Right hindlimb (tissue), 1 donor: ENCODE measurements at regions not wholly inside any gene's neighbourhood (a gene's known extent, or its start where the extent isn't known, plus 50 kb on each side); places are given as distances from the start of the nearest gene placed in this dataset.

ENCODE experiments used
- DNase-seq: peaks from one replicate; pipeline ENCODE4 v3.0.0-alpha.2; 2018

DNA sequence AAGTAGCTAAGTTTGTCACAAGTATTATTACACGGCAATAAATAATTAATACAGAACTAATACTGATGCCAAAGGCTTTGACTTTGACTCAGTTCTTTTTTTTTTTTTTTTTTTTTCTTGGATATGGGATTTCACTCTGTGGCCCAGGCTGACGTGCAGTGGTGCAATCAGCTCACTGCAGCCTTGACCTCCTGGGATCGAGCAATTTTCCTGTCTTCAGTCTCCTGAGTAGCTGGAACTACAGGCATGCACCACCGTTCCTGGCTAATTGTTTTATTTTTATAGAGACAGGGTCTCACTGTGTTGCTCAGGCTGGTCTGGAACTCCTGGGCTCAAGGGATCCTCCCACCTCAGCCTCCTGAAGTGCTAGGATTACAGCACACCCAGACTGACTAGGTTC is 284.5 kb downstream of the SS18 start:
- DNase-seq = no peak

DNA sequence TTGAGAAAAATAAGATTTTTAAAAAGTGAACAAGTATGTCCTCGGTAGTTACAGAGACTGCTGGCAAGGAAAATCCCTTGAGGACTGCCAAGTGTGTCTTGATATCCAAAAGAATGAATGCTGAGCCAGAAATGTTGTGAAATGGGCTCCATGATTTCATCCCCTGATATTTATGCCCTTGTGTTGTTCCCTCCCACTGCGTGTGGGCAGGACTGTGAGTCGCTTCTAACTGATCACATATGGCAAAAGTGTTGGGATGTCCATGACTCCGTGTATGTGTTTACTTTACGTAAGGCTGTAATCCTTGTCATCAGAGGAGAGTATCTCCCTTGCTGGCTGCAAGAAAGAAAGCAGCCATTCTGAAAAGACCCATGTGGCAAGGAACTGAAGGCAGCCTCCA is 285.1 kb downstream of the SS18 start:
- no peak for DNase-seq

DNA sequence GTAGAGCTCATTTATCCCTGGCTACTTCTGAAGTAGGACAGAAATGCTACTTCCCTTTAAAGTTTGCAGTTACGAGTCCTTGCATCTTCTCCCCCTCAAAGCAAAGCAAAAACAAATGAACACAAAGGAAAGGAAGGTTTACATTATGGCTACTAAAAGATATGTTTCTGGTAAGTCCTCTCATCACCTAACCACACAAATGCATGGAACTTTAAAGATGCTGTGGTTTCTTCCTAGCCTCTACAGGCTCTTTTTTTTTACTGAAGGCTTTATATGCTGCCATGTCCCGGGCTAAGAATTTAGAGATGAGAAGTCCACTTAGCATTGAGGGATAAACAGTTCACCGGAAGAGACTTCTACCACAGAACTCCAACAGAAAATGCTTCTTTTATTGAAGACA is 291.2 kb downstream of the SS18 start:
- no peak for DNase-seq

DNA sequence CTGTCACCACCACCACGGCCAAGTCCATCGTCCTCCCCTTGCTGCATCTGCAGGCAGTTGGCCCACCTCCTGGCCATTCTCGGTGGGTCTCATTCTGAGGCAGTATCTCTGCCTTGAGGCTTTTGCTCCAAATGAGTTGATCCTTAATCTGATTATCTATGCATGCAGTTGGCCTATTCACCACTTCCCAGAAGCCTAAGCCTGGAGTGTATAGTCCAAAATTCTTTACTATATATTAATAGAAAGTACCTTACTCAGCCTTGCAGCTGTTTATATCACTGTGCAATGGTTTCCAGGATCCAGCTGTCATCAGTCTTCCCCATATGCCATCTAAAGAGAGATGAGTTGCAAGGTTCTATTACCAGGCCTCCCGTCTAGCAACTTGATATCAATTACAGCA is 292.4 kb downstream of the SS18 start:
- peak; percentile 31 for DNase-seq

DNA sequence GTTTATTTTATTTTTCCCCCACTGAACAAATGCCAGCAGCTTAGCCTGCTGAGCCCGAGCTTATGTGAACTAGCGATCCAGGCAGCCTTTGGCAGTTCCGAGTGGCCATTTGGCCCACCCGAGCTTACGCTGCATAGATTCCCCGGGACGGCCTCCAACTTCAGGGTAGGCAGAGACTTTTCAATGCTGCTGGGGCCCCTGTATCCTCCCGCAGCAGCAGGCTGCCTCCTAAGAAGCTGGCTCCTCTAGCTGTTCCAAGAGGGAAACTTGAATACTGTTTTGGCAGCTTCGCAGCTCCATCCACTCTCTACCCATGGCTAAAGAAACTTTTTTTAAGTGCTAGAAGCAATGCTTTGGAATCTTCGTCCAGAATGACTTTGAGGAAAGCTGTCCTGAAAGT is 295.2 kb downstream of the SS18 start:
- DNase-seq = peak; percentile 67

DNA sequence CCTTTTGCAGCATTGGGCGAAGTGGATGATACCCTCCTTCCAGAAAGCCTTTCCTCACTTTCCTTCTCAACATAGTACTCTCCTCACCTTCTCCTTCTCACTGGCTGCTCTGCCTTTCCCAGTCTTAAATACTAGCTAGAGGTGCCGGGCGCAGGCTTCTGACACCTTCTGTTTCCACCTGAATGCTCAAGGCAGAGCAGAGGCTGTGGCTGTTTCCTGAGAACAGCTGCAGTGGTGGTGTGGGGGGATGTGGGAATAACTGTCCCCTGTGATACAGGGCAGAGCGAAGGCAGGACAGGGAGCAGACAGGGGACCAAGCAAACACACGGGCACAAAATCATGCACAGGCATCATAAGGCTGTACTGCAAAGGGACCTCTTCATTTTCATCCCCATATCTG is 303.1 kb downstream of the SS18 start:
- DNase-seq = no peak

DNA sequence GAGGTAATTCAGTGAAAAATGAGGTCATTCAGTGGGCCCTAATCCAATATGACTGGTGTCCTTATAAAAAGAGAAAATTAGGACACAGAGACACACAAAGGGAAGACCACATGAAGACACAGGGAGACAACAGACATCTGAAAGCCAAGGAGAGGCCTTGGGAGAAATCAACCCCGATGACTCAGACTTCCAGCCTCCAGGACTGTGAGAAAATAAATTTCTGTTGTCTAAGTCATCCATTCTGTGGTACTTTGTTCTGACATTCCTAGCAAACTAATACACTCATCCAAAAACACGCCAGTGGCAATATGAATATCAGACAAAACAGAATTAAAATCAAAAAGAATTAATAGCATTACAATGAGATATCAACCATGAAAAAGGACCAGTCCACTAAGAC is 303.7 kb downstream of the SS18 start:
- no peak for DNase-seq

DNA sequence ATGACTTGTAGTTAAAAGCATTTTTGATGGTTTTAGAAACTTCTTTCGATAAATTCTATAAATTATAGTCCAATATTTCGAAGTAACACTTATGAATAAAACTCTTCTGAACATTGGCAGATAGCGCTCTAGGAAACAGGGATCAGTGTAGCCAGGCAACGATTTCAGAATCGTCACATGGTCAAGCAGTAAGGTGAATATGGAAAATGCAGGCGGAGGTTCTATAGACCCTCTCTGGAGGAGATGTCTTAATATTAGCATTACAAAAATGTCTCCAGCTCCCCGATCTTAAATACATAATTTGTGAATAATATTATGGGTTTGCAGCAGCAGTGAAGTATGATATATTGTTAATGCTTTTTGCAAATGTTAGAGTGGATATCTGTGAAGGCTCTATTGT is 310.3 kb downstream of the SS18 start:
- DNase-seq = no peak

DNA sequence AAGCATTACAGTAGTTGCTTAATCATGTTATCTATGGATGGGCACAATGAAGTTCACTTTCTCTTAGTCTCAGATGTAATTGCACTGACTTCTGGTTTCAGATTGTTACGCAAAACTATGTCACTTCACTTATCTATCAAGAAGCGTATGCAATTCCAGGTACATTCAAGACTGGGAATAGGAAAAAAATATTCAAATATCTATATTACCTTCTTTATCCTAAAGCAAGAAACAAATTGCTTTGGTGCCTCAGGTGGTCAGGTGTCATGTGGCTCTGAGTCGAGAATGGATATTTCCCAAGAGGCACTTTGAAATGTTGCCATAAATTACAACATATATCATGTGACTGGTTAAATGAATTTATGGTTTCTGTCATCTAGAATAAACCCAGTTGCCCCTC is 318.6 kb downstream of the SS18 start:
- DNase-seq = no peak

DNA sequence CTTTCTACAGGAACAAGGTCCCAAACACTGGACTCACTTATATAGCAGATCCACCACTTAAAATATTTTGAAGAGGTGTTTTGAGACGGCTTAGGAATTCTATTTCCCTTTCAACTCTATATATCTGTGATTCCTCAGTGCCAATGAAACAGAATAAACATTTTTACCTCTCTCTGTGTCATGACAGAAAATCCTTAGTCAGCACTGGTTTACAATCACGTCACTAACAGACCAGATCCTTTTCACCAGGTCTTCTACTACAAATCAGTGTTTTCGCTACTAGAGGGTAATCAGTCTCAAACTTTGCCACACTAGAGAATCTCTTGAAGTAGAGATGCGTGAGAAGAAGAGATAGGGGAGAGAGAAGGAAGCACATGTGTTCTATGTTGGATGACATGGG is 325.6 kb downstream of the SS18 start:
- no peak for DNase-seq

DNA sequence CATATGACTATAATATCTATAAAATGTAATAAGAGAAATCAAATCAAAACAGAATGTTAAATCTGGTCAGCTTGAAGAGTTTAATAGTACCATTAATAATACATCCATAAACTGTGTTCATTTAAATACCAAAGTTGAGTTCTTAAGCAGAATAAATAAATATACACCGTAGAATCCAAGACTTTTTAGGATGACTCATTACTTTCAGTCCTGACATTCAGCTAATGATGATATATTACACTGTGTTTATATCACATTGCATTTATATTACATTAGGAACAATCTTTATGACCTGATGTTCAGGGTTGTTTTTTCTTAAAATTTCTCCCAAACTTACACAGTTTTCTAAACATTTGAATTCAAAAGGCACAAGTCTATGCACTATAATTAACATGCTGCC is 331.3 kb downstream of the SS18 start:
- DNase-seq = no peak

DNA sequence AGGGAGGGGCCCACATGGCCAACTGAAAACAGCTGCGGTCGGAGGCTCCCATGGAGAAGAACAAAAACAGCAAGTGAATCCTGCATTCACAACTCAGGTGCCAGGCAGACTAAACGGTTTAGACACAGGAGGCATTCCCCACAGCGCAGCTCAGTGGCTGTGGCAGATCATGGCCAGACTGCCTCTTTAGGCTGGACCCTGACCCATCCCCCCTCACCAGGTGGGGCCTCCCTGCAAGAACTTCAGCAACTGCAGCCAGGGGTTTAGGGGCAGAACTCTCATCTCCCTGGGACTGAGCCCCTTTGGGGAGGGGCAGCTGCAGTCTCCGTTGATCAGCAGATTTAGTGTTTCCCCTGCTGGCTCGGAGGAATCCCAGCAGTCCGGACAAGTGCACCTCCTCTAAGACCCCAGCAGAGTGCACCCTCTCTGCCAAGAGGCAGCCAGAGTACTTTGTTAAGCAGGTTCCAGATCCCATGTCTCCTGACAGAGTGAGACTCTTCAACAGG is 346.7 kb downstream of the SS18 start:
- peak; percentile 43 for DNase-seq

DNA sequence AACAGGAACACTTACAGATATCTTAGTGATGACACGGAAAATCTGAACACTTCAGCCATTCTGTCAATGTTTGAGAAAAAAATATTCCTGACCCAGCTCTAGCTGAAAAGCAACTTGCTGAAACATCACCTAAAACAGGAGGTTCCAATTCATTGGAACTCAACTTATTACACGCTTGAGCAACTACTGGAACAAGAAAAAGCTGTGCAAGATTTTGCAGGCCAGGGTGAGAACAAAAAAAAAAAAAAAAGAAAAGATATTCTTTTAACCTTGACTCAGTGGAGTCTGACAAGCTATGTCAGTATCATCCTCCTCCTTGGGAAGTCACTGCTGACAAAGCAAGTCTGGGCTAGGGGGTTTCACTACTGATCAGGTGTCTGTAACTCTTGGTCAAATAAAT is 351.0 kb downstream of the SS18 start:
- DNase-seq = no peak

DNA sequence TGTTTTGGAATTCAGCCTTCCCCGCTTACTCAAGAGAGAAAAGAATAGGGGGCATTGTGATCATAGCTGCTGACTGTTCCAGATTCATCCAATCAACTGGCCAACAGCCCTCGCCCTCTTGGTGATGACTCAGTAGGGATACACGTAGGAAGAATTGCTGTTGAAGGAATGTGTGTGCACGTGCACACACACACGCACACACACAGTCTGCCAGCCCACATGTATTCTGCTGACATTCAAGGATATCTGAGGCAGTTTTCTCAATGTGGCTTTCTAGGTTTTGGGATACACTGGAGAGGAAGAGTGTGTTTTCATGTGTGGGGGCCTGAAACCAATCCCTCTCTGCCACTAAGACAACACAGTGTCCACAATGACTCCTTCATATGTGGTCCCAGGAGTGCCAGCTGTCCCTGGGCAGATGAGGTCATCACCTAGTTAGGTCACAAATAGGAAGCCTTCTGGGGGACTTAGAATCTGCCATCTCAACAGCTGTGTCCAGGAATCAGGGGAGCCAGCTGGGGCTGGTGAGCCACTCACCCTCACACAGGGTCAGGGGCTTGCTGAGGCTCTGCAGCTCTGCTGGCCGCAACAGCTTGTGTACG is 352.6 kb downstream of the SS18 start:
- peak; percentile 82 for DNase-seq

DNA sequence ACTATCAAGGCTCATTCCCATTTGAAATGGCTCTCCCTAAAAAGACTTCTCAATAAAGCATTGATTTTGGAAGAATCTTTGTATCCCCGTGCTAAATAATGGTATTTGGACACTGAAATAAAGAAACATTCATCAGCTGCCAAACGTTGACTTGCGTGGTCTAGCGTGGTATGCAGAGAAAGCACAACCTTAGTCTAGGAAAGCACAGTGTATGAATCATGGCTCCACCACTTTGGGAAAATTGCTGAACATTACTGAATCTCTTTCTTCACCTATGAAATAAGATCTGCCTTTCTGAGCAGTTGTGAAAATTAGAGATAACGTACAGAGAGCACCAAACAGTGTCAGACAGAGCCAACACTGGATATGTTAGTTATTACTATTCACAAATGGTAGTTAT is 353.9 kb downstream of the SS18 start:
- no peak for DNase-seq

DNA sequence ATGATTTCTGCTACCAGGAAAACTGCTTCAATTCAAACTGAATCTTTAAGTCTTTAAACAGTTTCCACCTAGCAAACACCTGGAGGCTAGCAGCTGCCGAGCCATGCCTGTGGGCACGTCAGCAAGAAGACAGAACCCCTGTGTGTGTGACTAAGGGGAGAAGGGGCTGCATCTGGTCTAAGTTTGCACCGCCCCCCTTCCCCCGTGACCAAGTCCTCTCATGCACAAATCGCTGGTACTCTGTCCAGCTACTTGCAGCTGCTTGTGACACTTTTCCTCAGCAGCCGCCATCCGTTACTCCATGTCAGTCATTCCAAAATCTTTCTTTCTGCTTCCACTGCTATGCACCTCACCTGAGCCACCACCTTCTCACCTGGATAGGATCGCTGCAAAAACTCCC is 355.0 kb downstream of the SS18 start:
- peak; percentile 58 for DNase-seq

DNA sequence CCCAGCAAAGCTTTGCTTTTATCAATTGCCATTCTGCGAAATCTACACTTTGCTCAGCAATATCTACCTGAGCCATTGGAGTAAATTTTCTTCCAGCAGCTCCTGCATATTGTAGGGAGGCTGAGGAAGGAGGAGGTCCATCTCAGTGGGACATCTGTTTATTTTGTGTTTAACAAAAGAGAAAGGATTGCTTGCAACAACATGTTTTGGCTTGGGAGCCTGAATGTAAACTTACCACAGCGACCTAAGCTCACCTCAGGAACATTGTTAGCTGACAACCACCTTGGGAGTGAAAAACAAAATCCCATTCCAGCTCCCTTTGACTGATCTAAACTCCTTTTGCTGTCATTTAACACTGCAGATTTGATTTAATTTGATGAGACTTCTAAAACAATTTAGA is 356.1 kb downstream of the SS18 start:
- no peak for DNase-seq

DNA sequence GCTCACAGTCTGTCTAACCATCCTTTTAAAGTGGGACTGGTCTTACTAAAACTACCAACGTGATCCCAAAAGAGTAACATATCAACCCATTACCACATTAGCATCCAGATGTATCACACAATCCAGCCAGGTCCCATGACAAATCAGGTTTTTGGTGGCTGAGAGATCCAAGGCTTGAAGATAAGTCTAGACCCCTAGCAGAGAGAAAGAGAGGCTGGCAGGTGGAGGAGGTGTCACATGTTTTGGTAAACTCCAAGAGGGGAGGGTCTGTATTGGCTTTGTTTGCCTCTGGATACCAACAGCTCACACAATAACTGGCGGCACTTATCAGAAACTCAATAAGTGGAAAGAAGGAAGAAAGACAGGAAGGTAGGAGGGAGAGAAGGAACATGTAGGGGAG is 357.6 kb downstream of the SS18 start:
- no peak for DNase-seq

DNA sequence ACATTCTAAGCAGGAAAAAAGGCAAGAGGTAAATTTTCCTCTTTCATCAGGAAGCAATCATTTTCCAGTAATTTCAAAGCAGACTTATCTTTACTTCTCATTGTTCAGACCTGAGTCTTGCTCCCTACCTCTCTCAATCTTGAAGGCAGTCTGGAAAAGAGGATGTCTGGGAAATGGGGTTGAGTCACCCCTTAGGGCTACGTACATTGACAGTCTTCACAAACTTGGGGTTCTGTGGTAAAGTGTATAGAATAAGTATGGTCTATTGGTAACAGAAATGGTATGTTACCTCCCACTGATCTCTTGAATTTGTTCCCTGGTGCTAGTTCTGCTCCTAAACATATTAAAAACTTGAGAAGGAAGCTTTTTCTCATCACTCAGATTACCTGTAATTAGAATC is 361.3 kb downstream of the SS18 start:
- DNase-seq = no peak

DNA sequence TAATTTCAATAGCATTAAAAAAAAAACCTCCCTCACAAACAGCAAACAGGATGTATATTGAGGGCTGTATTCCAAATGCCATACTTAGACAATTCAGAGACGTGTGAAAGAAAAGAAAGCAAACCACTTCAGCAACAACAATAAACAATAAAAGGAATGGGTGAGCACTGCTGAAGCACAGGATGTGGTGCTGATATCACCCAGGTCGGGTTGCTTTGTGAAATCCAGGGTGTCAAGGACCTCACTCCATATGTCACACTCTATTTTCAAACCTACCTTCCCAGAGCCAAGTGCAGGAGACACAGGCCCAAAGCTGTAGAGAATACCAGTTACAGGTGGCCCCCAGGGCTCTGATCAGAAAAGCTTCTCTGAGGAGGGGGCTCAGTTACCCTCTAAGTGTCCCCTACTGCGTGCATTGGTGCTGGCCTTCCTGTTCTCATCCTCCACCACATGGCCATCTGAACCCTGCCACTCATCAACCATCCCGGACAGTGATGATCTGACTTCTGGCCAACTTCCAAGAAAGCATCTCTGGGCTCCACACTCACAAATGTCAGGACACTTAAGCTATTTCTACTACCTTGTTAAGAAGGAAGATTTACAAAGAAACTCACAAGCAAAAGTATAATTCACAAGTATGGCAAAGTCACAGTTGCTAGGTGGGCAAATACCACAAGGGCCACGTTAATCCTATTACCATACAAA is 363.0 kb downstream of the SS18 start:
- DNase-seq = no peak

DNA sequence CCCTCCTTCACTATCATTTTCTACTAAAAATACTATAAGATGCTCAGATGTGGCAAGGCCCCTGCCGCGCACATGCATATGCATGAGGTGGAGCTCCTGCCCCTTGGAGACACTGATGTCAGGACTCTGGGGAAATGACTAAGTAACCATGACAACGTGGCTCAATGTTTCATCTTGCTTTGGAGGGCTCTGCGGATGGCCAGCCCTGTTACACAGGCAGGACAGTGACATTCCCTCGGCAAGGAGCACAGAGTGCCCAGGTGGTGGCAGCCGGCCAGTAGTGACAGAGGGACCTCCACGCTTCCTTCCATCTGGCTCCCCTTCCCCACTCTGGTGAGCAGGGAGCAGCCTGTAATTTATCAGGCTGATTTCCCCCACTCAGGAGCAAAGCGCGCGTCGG is 364.1 kb downstream of the SS18 start:
- DNase-seq = peak; percentile 38

DNA sequence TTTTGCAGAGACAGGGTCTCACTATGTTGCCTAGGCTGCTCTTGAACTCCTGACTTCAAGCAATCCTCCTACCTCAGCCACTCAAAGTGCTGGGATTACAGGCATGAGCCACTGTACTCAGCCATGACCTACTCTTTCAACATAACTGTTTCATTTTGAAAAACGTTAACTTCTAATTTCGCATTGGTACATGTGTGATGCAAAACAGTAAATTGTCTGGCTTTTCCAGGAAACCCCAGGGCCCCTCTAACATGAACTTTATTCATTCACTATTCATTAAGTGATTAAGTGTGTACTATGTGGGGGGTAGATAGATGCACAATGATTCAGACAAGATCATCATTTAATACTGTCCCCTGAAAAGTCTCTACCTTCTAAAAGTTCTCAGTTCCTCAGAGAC is 364.9 kb downstream of the SS18 start:
- DNase-seq = no peak

DNA sequence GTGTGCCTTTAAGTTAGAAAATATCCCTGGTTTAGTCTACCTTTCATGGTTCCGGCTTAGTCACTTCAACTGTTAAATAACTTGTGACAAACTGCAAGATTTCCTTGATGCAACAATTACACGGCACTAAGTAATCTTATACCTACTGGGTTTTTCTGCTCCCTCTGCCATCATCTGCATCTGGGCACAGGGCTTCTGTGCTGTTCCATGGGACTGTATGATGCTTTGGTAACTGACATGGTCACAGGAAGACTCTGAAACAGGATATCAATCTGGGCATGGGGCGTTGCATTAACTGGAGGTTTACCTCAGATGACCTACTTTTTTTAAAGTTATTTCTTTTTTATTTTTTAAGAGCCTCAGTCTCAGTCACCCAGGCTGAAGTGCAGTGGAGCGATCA is 365.4 kb downstream of the SS18 start:
- DNase-seq = no peak

DNA sequence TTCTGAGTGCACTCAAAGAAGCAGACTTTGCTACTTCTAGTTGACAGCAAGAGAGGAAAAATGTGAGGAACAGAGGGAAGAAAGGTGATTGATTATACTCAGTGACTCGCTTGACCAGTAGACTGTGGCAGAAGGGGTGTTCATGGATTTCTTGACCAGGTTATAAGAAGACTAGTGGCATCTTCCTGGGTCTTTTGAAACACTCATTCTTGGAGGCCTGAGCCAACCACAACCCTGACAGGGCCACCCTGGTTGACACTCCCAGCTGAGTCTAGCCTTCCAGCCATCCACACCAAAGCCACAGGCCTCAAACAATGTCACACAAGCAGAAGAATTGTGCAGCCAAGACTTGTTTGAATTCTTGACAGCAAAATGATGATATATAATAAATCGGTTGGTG is 366.3 kb downstream of the SS18 start:
- DNase-seq = no peak

DNA sequence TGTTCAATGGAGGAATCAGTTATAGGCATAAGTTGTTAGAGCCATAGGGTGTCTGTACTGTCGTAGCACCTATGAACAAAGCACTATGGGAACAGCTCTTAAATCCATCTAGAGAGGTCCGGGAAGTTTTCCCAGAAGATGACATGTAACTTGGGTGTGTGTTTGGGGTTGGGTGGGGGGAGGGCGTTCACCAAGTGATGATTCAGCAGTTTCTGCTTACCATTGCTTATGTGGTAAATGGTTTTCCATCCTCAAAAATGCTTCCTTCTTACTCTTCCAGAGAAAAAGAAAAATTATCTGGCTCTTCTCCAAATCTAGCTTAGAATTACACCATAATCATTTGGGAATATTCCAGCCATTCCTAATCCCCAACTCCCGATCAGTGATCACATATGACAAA is 361.1 kb upstream of the ZNF521 start:
- no peak for DNase-seq
